Keratinocyte (primary cell): ENCODE measurements at regions not wholly inside any gene's neighbourhood (a gene's known extent, or its start where the extent isn't known, plus 50 kb on each side); places are given as distances from the start of the nearest gene placed in this dataset.

Experiments used
- DNase-seq: peaks from one replicate; pipeline ENCODE4 v3.0.0-alpha.2; 2011; ENCODE audit warnings: low read depth, missing footprints, low spot score
- FAIRE-seq: peaks from 2 replicates; lab custom pipeline; 2011; peaks lifted over from hg19 to GRCh38; lab: Jason Lieb, UNC
- H2AFZ ChIP-seq: 2 replicates; pipeline ENCODE4 v1.6.0; 2012; ENCODE audit warnings: low read length, control low read depth, inconsistent platforms; ENCODE audit not compliant: control insufficient read depth
- H3K27ac ChIP-seq: 2 replicates; pipeline ENCODE4 v1.5.1; 2011; ENCODE audit warnings: low read length; ENCODE audit not compliant: control insufficient read depth, insufficient read depth
- H3K27me3 ChIP-seq: 3 replicates; pipeline ENCODE4 v1.6.0; 2011; ENCODE audit warnings: low read length; ENCODE audit not compliant: control insufficient read depth, insufficient read depth; ENCODE audit errors: extremely low read depth
- H3K36me3 ChIP-seq, 2 experiments: 2 replicates in 1 of 2; 3 replicates in 1 of 2; pipeline ENCODE4 v1.5.1; 2011; ENCODE audit warnings: low read length in 2 of 2, mild to moderate bottlenecking in 1 of 2; ENCODE audit not compliant: control insufficient read depth in 2 of 2, insufficient read depth in 2 of 2; ENCODE audit errors: extremely low read depth in 1 of 2
- H3K4me1 ChIP-seq: 3 replicates; pipeline ENCODE4 v1.5.1; 2011; ENCODE audit warnings: low read length; ENCODE audit not compliant: control insufficient read depth, insufficient read depth; ENCODE audit errors: extremely low read depth
- H3K4me2 ChIP-seq: 3 replicates; pipeline ENCODE4 v1.6.0; 2011; ENCODE audit warnings: low read depth, low read length; ENCODE audit not compliant: control insufficient read depth, insufficient read depth; ENCODE audit errors: extremely low read depth
- H3K4me3 ChIP-seq, 3 experiments: fragments of 200-600 bp in 1 of 3; sonication (generic) in 1 of 3; 2 replicates in 2 of 3; 3 replicates in 1 of 3; pipeline ENCODE4 v1.5.1; 2011 to 2016; ENCODE audit warnings: low read length in 3 of 3, mild to moderate bottlenecking in 3 of 3, control low read depth in 2 of 3, inconsistent platforms in 1 of 3, low read depth in 1 of 3, mixed read lengths in 1 of 3, mixed run types in 1 of 3, moderate library complexity in 1 of 3; ENCODE audit not compliant: control insufficient read depth in 2 of 3, insufficient read depth in 2 of 3; ENCODE audit errors: extremely low read depth in 1 of 3
- H3K79me2 ChIP-seq: 2 replicates; pipeline ENCODE4 v1.6.0; 2012; ENCODE audit warnings: low read length; ENCODE audit not compliant: control insufficient read depth, insufficient read depth
- H3K9ac ChIP-seq: 3 replicates; pipeline ENCODE4 v1.6.0; 2011; ENCODE audit warnings: low read length; ENCODE audit not compliant: control insufficient read depth, insufficient read depth; ENCODE audit errors: extremely low read depth
- H3K9me1 ChIP-seq: 3 replicates; pipeline ENCODE4 v1.6.0; 2011; ENCODE audit warnings: low read length; ENCODE audit not compliant: control insufficient read depth, insufficient read depth; ENCODE audit errors: extremely low read depth
- H3K9me3 ChIP-seq: 2 replicates; pipeline ENCODE4 v1.5.1; 2012; ENCODE audit warnings: low read depth, low read length; ENCODE audit not compliant: control insufficient read depth
- H4K20me1 ChIP-seq: 3 replicates; pipeline ENCODE4 v1.6.0; 2011; ENCODE audit warnings: low read length; ENCODE audit not compliant: control insufficient read depth, insufficient read depth; ENCODE audit errors: extremely low read depth
- CTCF ChIP-seq, 3 experiments: IDR thresholded peaks in 1 of 3; conservative IDR thresholded peaks in 1 of 3; optimal IDR thresholded peaks in 1 of 3; 2 replicates in 2 of 3; 3 replicates in 1 of 3; pipeline versions ENCODE3 to v1.5.1; 2011; ENCODE audit warnings: low read length in 3 of 3, mild to moderate bottlenecking in 3 of 3, moderate library complexity in 2 of 3, control low read depth in 1 of 3, inconsistent platforms in 1 of 3; ENCODE audit not compliant: insufficient read depth in 2 of 3; ENCODE audit errors: extremely low read depth in 1 of 3
- EZH2 ChIP-seq: IDR thresholded peaks from one replicate; pipeline ENCODE4 v1.6.1; 2012; ENCODE audit warnings: inconsistent platforms, mild to moderate bottlenecking, low read length, moderate library complexity
- dilution Hi-C: fragments of 300-500 bp; cut with MboI; formaldehyde crosslinking; loops from one replicate; pipeline ENCODE4 v1.7.0; 2020; ENCODE audit warnings: low sequenced_read_pairs; ENCODE audit not compliant: extremely low pct_ligation_motif_present

GRCh38 chr2:152826581-152827279 is 108.3 kb downstream of the ARL6IP6 start:
- H3K4me1 ChIP-seq: no peaks in the 10 kb centered on the region
- DNase-seq (no peak), FAIRE-seq (no peak)
- H3K36me3 ChIP-seq: no peaks in the 10 kb centered on the region
- dilution Hi-C loops: no loop called here
- H2AFZ ChIP-seq: no peak overlapping the region
- no peaks in the 10 kb centered on the region for H3K27me3 ChIP-seq
- no peak overlapping the region for H3K4me2 ChIP-seq
- H3K4me3 ChIP-seq: no peak overlapping the region
- no peaks in the 10 kb centered on the region for H3K79me2 ChIP-seq
- H3K9ac ChIP-seq: no peak overlapping the region
- H3K9me1 ChIP-seq: no peaks in the 10 kb centered on the region
- H3K27ac ChIP-seq: no peak overlapping the region
- H4K20me1 ChIP-seq: no peaks in the 10 kb centered on the region
- TF ChIP-seq CTCF (optimal IDR thresholded peaks at IDR 0.05 in 1 of 3, IDR thresholded peaks at IDR 0.05 in 1 of 3, conservative IDR thresholded peaks at IDR 0.05 in 1 of 3; ENCODE audit: extremely low read depth in 1 of 3, insufficient read depth in 2 of 3, low read length in 3 of 3): no peak
- no peak for TF ChIP-seq EZH2
- no peaks in the 10 kb centered on the region for H3K9me3 ChIP-seq

GRCh38 chr2:152825834-152826233 is 107.4 kb downstream of the ARL6IP6 start:
- no peaks in the 10 kb centered on the region for H4K20me1 ChIP-seq
- FAIRE-seq: no peak
- no peak overlapping the region for H3K4me3 ChIP-seq
- H3K9me3 ChIP-seq: no peaks in the 10 kb centered on the region
- no peak overlapping the region for H3K9ac ChIP-seq
- dilution Hi-C loops: no loop called here
- H3K27me3 ChIP-seq: no peaks in the 10 kb centered on the region
- H3K36me3 ChIP-seq: no peaks in the 10 kb centered on the region
- H3K4me1 ChIP-seq: no peaks in the 10 kb centered on the region
- no peak for DNase-seq
- no peak overlapping the region for H2AFZ ChIP-seq
- H3K4me2 ChIP-seq: no peak overlapping the region
- no peaks in the 10 kb centered on the region for H3K9me1 ChIP-seq
- no peaks in the 10 kb centered on the region for H3K79me2 ChIP-seq
- no peak overlapping the region for H3K27ac ChIP-seq
- TF ChIP-seq CTCF (optimal IDR thresholded peaks at IDR 0.05 in 1 of 3, IDR thresholded peaks at IDR 0.05 in 1 of 3, conservative IDR thresholded peaks at IDR 0.05 in 1 of 3; ENCODE audit: extremely low read depth in 1 of 3, insufficient read depth in 2 of 3, low read length in 3 of 3) (no peak), EZH2 (no peak)
